Hematopoietic multipotent progenitor cell treated with erythropoietin and hydrocortisone succinate and interleukin-3 and kit ligand, for 8 days (in vitro differentiated cells): ENCODE measurements at regions not wholly inside any gene's neighbourhood (a gene's known extent, or its start where the extent isn't known, plus 50 kb on each side); places are given as distances from the start of the nearest gene placed in this dataset.

ENCODE experiments used
- DNase-seq: peaks from one replicate; pipeline ENCODE4 v3.0.0-alpha.2; 2015

DNA sequence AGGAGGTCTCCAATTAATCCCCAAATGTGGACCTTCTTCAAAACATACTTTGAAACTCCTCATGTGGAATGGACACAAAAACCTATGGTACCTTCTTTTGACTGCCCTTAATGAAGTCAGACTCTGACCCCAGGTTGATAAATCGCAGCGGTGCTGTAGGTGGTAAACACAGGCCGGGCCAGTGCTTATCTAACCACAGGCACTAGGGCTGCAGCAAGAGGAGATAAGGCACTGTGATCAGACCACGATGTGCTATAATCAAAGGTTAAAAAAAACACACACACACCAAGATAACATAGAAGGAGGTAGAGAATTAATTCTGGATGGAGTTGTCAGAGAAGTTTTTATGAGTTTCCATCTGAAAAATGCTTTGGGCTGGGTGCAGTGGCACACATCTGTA lies 52.3 kb upstream of the SIPA1L2 start:
- DNase-seq = no peak

DNA sequence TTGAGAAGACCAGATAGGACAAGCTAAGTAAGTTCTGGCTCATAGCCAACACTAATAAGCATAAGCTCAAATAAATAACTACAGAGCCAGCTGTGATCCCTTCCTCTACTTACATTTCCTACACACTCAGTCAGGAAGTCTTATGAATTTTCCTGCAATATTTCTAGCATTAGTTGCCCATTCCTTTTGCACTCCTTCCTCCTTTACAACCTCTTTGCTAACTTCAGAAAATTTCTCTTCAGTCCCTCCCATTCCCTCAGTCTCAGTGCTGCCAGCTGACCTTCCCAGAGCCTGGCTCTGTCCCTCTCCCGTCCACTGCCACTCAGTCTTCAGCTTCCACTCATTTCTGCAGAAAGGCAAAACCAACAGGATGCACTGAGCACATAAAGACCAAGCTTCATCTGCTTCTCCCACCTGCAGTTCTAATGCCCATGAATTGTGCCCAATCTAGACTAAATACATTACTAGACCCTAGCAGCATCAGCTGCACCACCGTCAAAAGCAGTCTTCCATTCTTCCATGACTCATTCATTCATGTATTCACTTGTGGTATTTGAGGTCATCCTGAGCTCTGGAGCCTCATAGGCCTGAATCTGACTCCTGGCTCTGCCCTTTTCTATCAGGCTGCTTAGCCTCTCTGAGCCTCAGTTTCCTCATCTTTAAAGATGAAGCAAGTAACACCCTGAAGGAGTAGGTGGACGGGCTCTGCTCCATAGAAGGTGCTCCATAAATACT lies 54.6 kb upstream of the SIPA1L2 start:
- no peak for DNase-seq

GRCh38 chr1:232686346-232686745 lies 56.4 kb upstream of the SIPA1L2 start:
- no peak for DNase-seq

GRCh38 chr1:232687304-232687703 lies 57.4 kb upstream of the SIPA1L2 start:
- no peak for DNase-seq

GRCh38 chr1:232687728-232688127 lies 57.8 kb upstream of the SIPA1L2 start:
- DNase-seq = no peak

- DNase-seq = no peak
Observed at GRCh38 chr1:232688398-232688797, 58.5 kb upstream of the SIPA1L2 start.

DNA sequence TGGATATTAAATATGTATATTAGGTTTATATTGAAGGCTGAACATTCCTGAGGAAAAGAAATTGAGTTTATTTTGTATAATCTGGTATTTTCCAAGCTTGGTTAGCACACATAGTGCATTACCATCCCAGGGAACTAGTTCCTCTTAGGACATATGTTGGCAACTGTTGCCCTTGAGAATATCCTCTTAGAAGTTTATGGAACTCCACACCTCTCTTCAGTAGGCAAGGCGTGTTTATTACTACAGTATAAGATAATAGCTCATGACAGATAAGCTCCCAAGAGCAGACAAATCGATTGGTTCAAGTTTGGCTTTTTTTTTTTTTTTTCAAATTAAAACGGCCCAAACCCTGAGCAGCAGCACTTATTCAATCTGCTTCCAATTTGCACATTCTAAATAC lies 59.8 kb upstream of the SIPA1L2 start:
- no peak for DNase-seq

- no peak for DNase-seq
Observed at GRCh38 chr1:232690285-232690935, 60.5 kb upstream of the SIPA1L2 start.

- no peak for DNase-seq
Observed at GRCh38 chr1:232694475-232694874, 64.5 kb upstream of the SIPA1L2 start.

- no peak for DNase-seq
Observed at GRCh38 chr1:232695621-232696385, 65.9 kb upstream of the SIPA1L2 start.

- DNase-seq = no peak
Observed at GRCh38 chr1:232696466-232696865, 66.5 kb upstream of the SIPA1L2 start.

GRCh38 chr1:232697187-232697822 lies 67.4 kb upstream of the SIPA1L2 start:
- DNase-seq = no peak

GRCh38 chr1:232699814-232700213 lies 69.9 kb upstream of the SIPA1L2 start:
- no peak for DNase-seq

DNA sequence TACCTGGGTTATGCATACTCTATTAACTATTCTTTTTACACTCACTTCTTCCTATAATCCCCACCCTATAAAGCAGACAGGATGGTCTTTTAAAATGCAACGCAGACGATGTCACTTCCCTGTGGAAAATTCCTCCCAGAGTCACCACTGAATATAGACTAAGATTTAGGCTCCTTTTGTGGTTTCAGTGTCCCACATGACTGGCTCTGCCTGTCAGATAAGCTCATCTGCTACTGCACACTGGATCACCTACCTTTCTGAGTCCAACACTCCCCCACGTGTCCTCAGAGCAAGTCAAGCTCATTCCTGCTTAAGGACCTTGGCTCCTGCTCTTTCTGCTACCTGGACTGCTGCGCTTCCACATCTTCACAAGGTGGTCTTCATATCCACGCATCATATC lies 73.0 kb upstream of the SIPA1L2 start:
- no peak for DNase-seq

- DNase-seq = no peak
Observed at GRCh38 chr1:232704256-232704655, 74.3 kb upstream of the SIPA1L2 start.

GRCh38 chr1:232704694-232705680 lies 75.1 kb upstream of the SIPA1L2 start:
- no peak for DNase-seq

GRCh38 chr1:232705815-232706575 lies 76.1 kb upstream of the SIPA1L2 start:
- no peak for DNase-seq

- DNase-seq = no peak
Observed at GRCh38 chr1:232707142-232707541, 77.2 kb upstream of the SIPA1L2 start.

DNA sequence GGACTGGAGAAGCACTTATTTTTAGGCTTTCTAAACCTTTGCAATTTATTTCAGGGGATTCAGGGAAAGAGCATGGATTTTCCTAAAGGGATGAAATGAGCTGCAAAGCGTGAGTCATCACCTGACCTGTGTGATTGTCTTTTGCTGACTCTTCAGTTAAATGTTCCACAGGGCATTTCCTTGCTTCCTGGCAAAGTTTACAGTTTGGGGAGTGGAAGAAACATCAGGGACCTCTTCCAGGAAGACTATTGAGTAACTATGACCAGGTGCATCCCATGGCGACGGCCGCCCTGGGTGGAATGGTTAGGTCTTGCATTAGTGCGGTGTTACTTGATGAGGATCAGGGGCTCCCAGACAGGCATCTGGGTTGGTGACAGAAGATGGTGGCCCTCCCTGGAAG lies 79.5 kb upstream of the SIPA1L2 start:
- no peak for DNase-seq

- DNase-seq = no peak
Observed at GRCh38 chr1:232711996-232712395, 82.1 kb upstream of the SIPA1L2 start.

GRCh38 chr1:232713785-232714184 lies 83.9 kb upstream of the SIPA1L2 start:
- no peak for DNase-seq
